HG03442 (cell line): ENCODE measurements at regions not wholly inside any gene's neighbourhood (a gene's known extent, or its start where the extent isn't known, plus 50 kb on each side); places are given as distances from the start of the nearest gene placed in this dataset.
"Not testable (repeated sequence)": the region's sequence is repeated elsewhere in the genome, so short reads cannot be mapped to it uniquely, and the experiment has no call there.

ENCODE experiments used
- ATAC-seq: cut with Tn5 transposase; IDR thresholded peaks from one replicate; pipeline ENCODE4 v1.9.1; 2021; ENCODE audit warnings: mild to moderate bottlenecking, moderate library complexity; ENCODE audit not compliant: unreplicated experiment

- no peak for ATAC-seq
Observed at GRCh38 chr5:166710271-166710670, 1581.2 kb upstream of the WWC1 start.

GRCh38 chr5:166712447-166713185, 1578.8 kb upstream of the WWC1 start:
- no peak for ATAC-seq

- ATAC-seq, result no peak
Observed at GRCh38 chr5:166713295-166713694, 1578.2 kb upstream of the WWC1 start.

DNA sequence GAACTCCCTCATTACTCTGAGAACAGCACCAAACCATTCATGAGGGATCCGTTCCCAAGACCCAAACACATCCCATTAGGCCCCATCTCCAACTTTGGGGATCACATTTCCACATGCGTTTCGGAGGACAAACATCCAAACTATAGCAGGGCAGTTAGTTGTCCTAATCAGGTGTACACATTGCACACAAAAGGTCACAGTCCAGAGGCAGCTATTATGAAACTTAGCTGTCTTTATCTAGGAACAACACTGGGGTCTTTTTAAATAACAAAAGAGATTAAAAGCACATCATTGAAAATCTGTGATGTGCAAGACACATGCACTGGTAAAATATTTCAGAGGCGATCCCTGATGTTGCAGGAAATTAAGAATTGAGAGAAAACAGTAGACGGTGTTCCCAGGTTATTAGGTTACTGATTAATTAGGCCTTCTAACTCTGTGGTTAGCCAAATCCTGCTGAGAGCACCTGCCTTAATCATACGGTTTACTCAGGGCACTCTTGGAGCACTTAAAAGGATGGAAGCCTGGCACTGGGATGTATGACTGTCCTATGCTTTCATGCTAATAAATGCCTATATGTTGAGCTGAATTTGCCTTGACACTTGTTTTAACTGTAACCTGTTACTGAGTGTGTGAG, 1574.5 kb upstream of the WWC1 start:
- no peak for ATAC-seq

- ATAC-seq, result no peak
Observed at GRCh38 chr5:166719991-166720390, 1571.5 kb upstream of the WWC1 start.

- ATAC-seq, result no peak
Observed at GRCh38 chr5:166722939-166723338, 1568.5 kb upstream of the WWC1 start.

- ATAC-seq, result no peak
Observed at GRCh38 chr5:166724284-166724683, 1567.2 kb upstream of the WWC1 start.

DNA sequence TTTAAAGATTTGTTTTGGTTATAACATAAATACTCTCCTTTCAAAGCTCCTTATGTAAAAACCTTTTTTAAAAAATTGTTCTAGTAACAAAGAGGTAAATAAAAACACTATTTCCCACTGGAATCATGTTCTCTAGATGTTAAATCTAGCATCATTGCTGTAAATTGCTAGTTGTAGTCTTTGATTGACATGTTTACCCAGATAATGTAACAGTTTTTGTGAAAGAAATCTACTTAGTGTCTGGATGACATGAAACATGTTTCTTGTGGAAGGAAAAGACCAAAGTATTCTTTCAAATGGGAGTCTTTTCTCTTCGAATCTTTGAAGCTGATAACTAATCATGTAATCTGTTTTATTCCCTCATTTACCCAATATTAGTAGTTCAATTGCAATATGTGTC, 1565.9 kb upstream of the WWC1 start:
- no peak for ATAC-seq

GRCh38 chr5:166726406-166726805, 1565.0 kb upstream of the WWC1 start:
- ATAC-seq, result no peak

GRCh38 chr5:166742951-166743350, 1548.5 kb upstream of the WWC1 start:
- ATAC-seq, result not testable (repeated sequence)

- no peak for ATAC-seq
Observed at GRCh38 chr5:166746506-166746905, 1544.9 kb upstream of the WWC1 start.

DNA sequence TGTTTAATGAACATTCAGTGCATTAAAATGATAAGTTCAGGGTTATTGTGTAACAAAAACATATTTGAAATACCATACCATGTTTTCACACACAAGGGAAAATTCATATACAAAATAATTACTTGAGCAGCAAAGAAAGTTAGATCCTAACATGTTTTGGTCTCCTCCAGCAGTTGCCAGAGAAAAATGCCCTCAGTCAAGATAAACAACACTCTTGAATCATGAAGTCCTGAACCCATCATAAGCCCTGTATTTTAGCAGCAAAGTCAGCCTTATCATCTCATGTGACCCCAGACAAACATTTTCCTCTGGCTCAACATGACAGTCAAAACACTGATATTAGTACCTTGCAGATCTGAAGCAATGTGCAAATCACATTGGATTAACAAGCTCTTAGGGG, 1541.1 kb upstream of the WWC1 start:
- no peak for ATAC-seq

DNA sequence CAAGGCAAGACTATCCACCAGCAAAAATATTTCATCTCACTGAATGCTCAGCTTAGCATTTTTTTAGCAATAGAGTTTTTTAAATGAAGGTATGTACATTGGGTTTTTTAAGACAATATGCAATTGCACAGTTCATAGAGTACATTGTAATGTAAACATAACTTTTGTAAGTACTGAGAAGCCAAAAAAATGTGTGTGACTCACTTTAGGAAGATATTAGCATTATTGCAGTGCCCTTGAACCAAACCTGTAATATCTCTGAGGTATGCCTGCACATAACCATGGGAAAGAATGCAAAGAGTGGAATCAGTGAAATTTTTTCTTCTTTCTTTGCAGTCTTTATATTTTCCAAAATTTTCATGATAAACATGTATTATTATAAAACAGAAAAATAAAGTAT, 1533.3 kb upstream of the WWC1 start:
- ATAC-seq, result no peak

DNA sequence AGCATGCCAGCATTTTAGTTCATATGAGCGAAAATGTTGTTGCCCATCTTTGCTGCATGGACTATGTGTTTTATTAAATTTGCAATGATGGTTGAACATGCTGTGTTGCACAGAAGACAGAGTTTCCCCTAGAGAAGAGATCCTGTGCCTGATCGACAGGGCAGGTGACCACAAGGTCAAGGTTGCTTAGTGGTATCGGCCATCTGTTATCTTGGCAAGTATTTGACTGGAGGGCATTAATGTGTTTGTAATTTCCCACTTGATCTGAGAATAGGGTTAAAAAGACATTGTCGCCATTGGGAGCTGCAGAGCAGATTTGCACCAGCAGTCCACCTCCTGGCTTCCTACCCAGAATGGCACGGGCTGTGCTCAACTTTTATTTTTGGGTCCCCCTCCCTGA, 1523.6 kb upstream of the WWC1 start:
- no peak for ATAC-seq

GRCh38 chr5:166768536-166768935, 1522.9 kb upstream of the WWC1 start:
- no peak for ATAC-seq

DNA sequence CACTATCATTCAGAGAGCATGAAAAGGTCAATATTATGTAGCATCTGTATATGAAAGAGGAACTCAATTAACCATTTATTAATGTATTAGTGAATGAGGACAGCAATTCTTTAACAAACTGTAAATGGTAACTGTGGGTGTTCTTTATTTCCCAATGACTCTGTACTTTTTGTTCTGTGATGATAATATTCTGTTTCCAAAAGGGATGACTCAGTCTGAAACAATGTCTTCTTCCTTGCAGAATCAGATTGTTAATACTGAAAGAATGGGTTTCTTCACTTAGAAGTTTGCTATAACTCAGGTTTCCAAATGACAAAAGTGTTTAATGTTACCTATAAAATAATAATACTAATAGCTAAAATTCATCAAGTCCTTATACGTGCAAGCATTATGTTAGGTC, 1518.7 kb upstream of the WWC1 start:
- ATAC-seq, result no peak

DNA sequence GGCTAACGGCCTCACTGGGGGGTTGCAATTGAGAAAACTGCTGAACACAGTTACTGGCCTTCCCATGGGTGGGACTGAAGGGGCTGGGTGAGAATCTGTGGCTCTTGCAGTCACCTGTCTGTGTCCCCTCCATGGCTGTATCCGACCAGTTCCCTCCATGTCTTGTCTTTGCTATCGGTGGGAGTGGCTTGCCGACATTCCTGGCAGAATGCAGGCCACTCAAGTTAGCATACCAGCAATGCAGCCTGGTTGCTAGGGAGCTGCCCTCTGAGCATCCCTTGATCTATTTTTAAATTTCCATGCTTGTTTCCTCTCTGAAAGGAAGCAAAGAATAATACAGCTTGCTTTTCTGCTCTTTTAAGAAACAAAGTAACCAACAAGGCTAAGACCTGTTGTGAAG, 1509.7 kb upstream of the WWC1 start:
- ATAC-seq, result no peak

GRCh38 chr5:166784545-166785078, 1506.8 kb upstream of the WWC1 start:
- ATAC-seq, result no peak

- no peak for ATAC-seq
Observed at GRCh38 chr5:166786178-166786577, 1505.3 kb upstream of the WWC1 start.

GRCh38 chr5:166786889-166787288, 1504.6 kb upstream of the WWC1 start:
- no peak for ATAC-seq

DNA sequence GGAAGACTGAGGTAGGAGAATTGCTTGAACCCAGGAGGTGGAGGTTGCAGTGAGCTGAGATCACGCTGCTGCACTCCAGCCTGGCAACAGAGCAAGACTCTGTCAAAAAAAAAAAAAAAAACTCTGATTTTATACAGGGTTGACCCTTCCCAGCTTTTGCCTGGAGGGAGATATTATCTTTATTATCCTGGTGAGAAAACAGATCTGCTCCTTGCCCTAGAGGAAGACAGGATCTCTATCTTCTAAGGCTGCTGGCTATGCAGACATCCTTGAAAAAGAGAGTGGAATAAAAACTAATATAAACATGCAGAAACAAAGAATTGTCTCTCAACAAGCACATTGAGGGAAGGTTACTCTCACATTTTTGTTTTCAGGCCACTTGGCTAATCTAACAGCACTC, 1503.4 kb upstream of the WWC1 start:
- no peak for ATAC-seq

- no peak for ATAC-seq
Observed at GRCh38 chr5:166795756-166796155, 1495.7 kb upstream of the WWC1 start.
